Activated naive CD4-positive, alpha-beta T cell treated with anti-CD3 and anti-CD28 coated beads, Interleukin-2, amount 50 U/mL, for 72 hours (primary cell): ENCODE measurements at regions not wholly inside any gene's neighbourhood (a gene's known extent, or its start where the extent isn't known, plus 50 kb on each side); places are given as distances from the start of the nearest gene placed in this dataset.
A peak's percentile ranks its signal among the peaks of the same experiment; 100 is the strongest.
"Not testable (repeated sequence)": the region's sequence is repeated elsewhere in the genome, so short reads cannot be mapped to it uniquely, and the experiment has no call there.

Experiments
- ATAC-seq, 2 donors: fragments of 150-1000 bp; cut with Tn5 transposase; 2 replicates each; pipeline ENCODE4 v1.10.0; 2021; ENCODE audit warnings: mild to moderate bottlenecking in 2 of 2, moderate library complexity in 2 of 2
- DNase-seq, 2 donors: peaks; one replicate each; pipeline ENCODE4 v3.0.0; 2021 to 2022; ENCODE audit warnings: low spot score in 2 of 2
- H3K27ac Mint-ChIP-seq, 2 donors: one replicate each; pipeline ENCODE4 v1.8.0; 2022; ENCODE audit warnings: mild to moderate bottlenecking in 2 of 2, mixed read lengths in 2 of 2
- H3K36me3 Mint-ChIP-seq, 2 donors: one replicate each; pipeline ENCODE4 v1.8.0; 2022; ENCODE audit warnings: mixed read lengths in 2 of 2
- H3K9me3 Mint-ChIP-seq, 2 donors: one replicate each; pipeline ENCODE4 v1.8.0; 2022; ENCODE audit warnings: mixed read lengths in 2 of 2

GRCh38 chr2:43154685-43155084 is 71.7 kb downstream of the ZFP36L2 start:
- no peaks in the 10 kb centered on the region for H3K36me3 Mint-ChIP-seq
- DNase-seq = no peak
- no peak for ATAC-seq
- H3K27ac Mint-ChIP-seq = no peak overlapping the region
- no peaks in the 10 kb centered on the region for H3K9me3 Mint-ChIP-seq

GRCh38 chr2:43152741-43153647 is 73.4 kb downstream of the ZFP36L2 start:
- no peaks in the 10 kb centered on the region for H3K36me3 Mint-ChIP-seq
- no peak for ATAC-seq
- no peaks in the 10 kb centered on the region for H3K9me3 Mint-ChIP-seq
- no peak for DNase-seq
- H3K27ac Mint-ChIP-seq = no peak overlapping the region

- H3K27ac Mint-ChIP-seq = peak overlapping the region in 1 of 2 donors; percentile 40
- H3K36me3 Mint-ChIP-seq = no peaks in the 10 kb centered on the region
- no peaks in the 10 kb centered on the region for H3K9me3 Mint-ChIP-seq
Observed at GRCh38 chr2:43152186-43152585, 74.2 kb downstream of the ZFP36L2 start.

GRCh38 chr2:43149482-43150107 is 76.8 kb downstream of the ZFP36L2 start:
- peak; percentile 96 to 97 for ATAC-seq
- Mint-ChIP-seq H3K36me3 (no peaks in the 10 kb centered on the region), H3K27ac (peak overlapping the region; percentile 42 to 63), H3K9me3 (no peaks in the 10 kb centered on the region)
- no peak for DNase-seq

More at GRCh38 chr2:43152186-43152585, 74.2 kb downstream of the ZFP36L2 start:
- ATAC-seq (no peak), DNase-seq (no peak)

- no peak for ATAC-seq
Observed at GRCh38 chr2:43146083-43146482, 80.3 kb downstream of the ZFP36L2 start.

GRCh38 chr2:43144263-43144662 is 82.1 kb downstream of the ZFP36L2 start:
- H3K36me3 Mint-ChIP-seq = peaks cover 5 to 7% of the 10 kb centered on the region in 2 donors
- DNase-seq (no peak), ATAC-seq (no peak)
- H3K9me3 Mint-ChIP-seq = peaks cover 0 to 9% of the 10 kb centered on the region in 2 donors
- no peak overlapping the region for H3K27ac Mint-ChIP-seq

More at GRCh38 chr2:43146083-43146482, 80.3 kb downstream of the ZFP36L2 start:
- Mint-ChIP-seq H3K27ac (no peak overlapping the region), H3K9me3 (peaks cover 0 to 5% of the 10 kb centered on the region in 2 donors), H3K36me3 (peaks cover 0 to 7% of the 10 kb centered on the region in 2 donors)
- DNase-seq = no peak

- H3K9me3 Mint-ChIP-seq = peaks cover 0 to 9% of the 10 kb centered on the region in 2 donors
- no peak overlapping the region for H3K27ac Mint-ChIP-seq
Observed at GRCh38 chr2:43143756-43144155, 82.7 kb downstream of the ZFP36L2 start.

GRCh38 chr2:43142921-43143438 is 83.4 kb downstream of the ZFP36L2 start:
- H3K36me3 Mint-ChIP-seq = peaks cover 7 to 12% of the 10 kb centered on the region in 2 donors
- peak; percentile 47 to 73 for DNase-seq
- peaks cover 0 to 9% of the 10 kb centered on the region in 2 donors for H3K9me3 Mint-ChIP-seq
- peak; percentile 72 to 86 for ATAC-seq
- peak overlapping the region; percentile 69 to 85 for H3K27ac Mint-ChIP-seq

More at GRCh38 chr2:43143756-43144155, 82.7 kb downstream of the ZFP36L2 start:
- peaks cover 7 to 10% of the 10 kb centered on the region in 2 donors for H3K36me3 Mint-ChIP-seq
- ATAC-seq (no peak), DNase-seq (no peak)

GRCh38 chr2:43141636-43142151 is 84.7 kb downstream of the ZFP36L2 start:
- Mint-ChIP-seq H3K27ac (peak overlapping the region; percentile 85), H3K36me3 (peaks cover 7 to 18% of the 10 kb centered on the region in 2 donors)
- not testable (repeated sequence) for H3K9me3 Mint-ChIP-seq, ATAC-seq
- peak in 1 of 2 donors; percentile 16 for DNase-seq

- H3K27ac Mint-ChIP-seq = peak overlapping the region in 1 of 2 donors; percentile 81
- ATAC-seq = peak; percentile 54 to 65
- peak in 1 of 2 donors; percentile 46 for DNase-seq
- peaks cover 0 to 9% of the 10 kb centered on the region in 2 donors for H3K9me3 Mint-ChIP-seq
- peaks cover 7 to 18% of the 10 kb centered on the region in 2 donors for H3K36me3 Mint-ChIP-seq
Observed at GRCh38 chr2:43139996-43140621, 86.3 kb downstream of the ZFP36L2 start.

- Mint-ChIP-seq H3K27ac (peak overlapping the region in 1 of 2 donors; percentile 40), H3K36me3 (peaks cover 7 to 18% of the 10 kb centered on the region in 2 donors), H3K9me3 (peaks cover 0 to 9% of the 10 kb centered on the region in 2 donors)
- ATAC-seq (no peak), DNase-seq (peak in 1 of 2 donors; percentile 40)
Observed at GRCh38 chr2:43139501-43139900, 86.9 kb downstream of the ZFP36L2 start.

GRCh38 chr2:43138441-43138840 is 88.0 kb downstream of the ZFP36L2 start:
- DNase-seq = no peak
- H3K36me3 Mint-ChIP-seq = peaks cover 7 to 23% of the 10 kb centered on the region in 2 donors
- no peak overlapping the region for H3K27ac Mint-ChIP-seq
- peaks cover 0 to 9% of the 10 kb centered on the region in 2 donors for H3K9me3 Mint-ChIP-seq
- no peak for ATAC-seq

GRCh38 chr2:43136876-43137275 is 89.5 kb downstream of the ZFP36L2 start:
- Mint-ChIP-seq H3K36me3 (peaks cover 0 to 23% of the 10 kb centered on the region in 2 donors), H3K9me3 (peaks cover 0 to 4% of the 10 kb centered on the region in 2 donors), H3K27ac (peak overlapping the region; percentile 0 to 93)
- peak; percentile 56 to 60 for DNase-seq
- ATAC-seq = peak; percentile 41 to 72

GRCh38 chr2:43136011-43136799 is 90.2 kb downstream of the ZFP36L2 start:
- Mint-ChIP-seq H3K36me3 (peaks cover 0 to 23% of the 10 kb centered on the region in 2 donors), H3K9me3 (peaks cover 0 to 4% of the 10 kb centered on the region in 2 donors), H3K27ac (peak overlapping the region; percentile 60 to 93)
- DNase-seq (no peak), ATAC-seq (no peak)

GRCh38 chr2:43135583-43135982 is 90.8 kb downstream of the ZFP36L2 start:
- DNase-seq = no peak
- Mint-ChIP-seq H3K36me3 (peaks cover 0 to 23% of the 10 kb centered on the region in 2 donors), H3K27ac (peak overlapping the region; percentile 60 to 86), H3K9me3 (peaks cover 0 to 4% of the 10 kb centered on the region in 2 donors)
- ATAC-seq = no peak

GRCh38 chr2:43134571-43134889 is 91.9 kb downstream of the ZFP36L2 start:
- peak overlapping the region; percentile 70 to 95 for H3K27ac Mint-ChIP-seq
- DNase-seq = no peak
- H3K9me3 Mint-ChIP-seq = peaks cover 0 to 3% of the 10 kb centered on the region in 2 donors
- no peak for ATAC-seq
- H3K36me3 Mint-ChIP-seq = peaks cover 0 to 21% of the 10 kb centered on the region in 2 donors
